HG03354 (cell line): ENCODE measurements at regions not wholly inside any gene's neighbourhood (a gene's known extent, or its start where the extent isn't known, plus 50 kb on each side); places are given as distances from the start of the nearest gene placed in this dataset.

Source experiments
- ATAC-seq: cut with Tn5 transposase; IDR thresholded peaks from one replicate; pipeline ENCODE4 v1.9.1; 2021; ENCODE audit warnings: mild to moderate bottlenecking; ENCODE audit not compliant: unreplicated experiment, poor library complexity, severe bottlenecking

- no peak for ATAC-seq
Measured at GRCh38 chr14:42078345-42078744, 471.7 kb downstream of the LRFN5 start.

GRCh38 chr14:42070031-42070430 is 463.4 kb downstream of the LRFN5 start:
- no peak for ATAC-seq

GRCh38 chr14:42057111-42057510 is 450.4 kb downstream of the LRFN5 start:
- ATAC-seq = no peak

GRCh38 chr14:42047421-42048055 is 440.9 kb downstream of the LRFN5 start:
- no peak for ATAC-seq

GRCh38 chr14:42045383-42045782 is 438.7 kb downstream of the LRFN5 start:
- ATAC-seq = no peak

- no peak for ATAC-seq
Measured at GRCh38 chr14:42028607-42029006, 421.9 kb downstream of the LRFN5 start.

- ATAC-seq = no peak
Measured at GRCh38 chr14:42027271-42027670, 420.6 kb downstream of the LRFN5 start.

- ATAC-seq = no peak
Measured at GRCh38 chr14:42023452-42023851, 416.8 kb downstream of the LRFN5 start.

- no peak for ATAC-seq
Measured at GRCh38 chr14:42014301-42014700, 407.6 kb downstream of the LRFN5 start.

- no peak for ATAC-seq
Measured at GRCh38 chr14:42013559-42013958, 406.9 kb downstream of the LRFN5 start.

- no peak for ATAC-seq
Measured at GRCh38 chr14:42013153-42013552, 406.5 kb downstream of the LRFN5 start.

GRCh38 chr14:42011221-42011620 is 404.5 kb downstream of the LRFN5 start:
- no peak for ATAC-seq

GRCh38 chr14:42004321-42004720 is 397.6 kb downstream of the LRFN5 start:
- no peak for ATAC-seq

GRCh38 chr14:42002141-42002540 is 395.5 kb downstream of the LRFN5 start:
- no peak for ATAC-seq

- ATAC-seq = no peak
Measured at GRCh38 chr14:42001431-42001830, 394.8 kb downstream of the LRFN5 start.

- no peak for ATAC-seq
Measured at GRCh38 chr14:42000450-42000849, 393.8 kb downstream of the LRFN5 start.

GRCh38 chr14:41993687-41994086 is 387.0 kb downstream of the LRFN5 start:
- ATAC-seq = no peak

GRCh38 chr14:41986700-41987099 is 380.0 kb downstream of the LRFN5 start:
- ATAC-seq = no peak

GRCh38 chr14:41986083-41986645 is 379.5 kb downstream of the LRFN5 start:
- no peak for ATAC-seq

GRCh38 chr14:41973178-41973577 is 366.5 kb downstream of the LRFN5 start:
- no peak for ATAC-seq

GRCh38 chr14:41972531-41972930 is 365.9 kb downstream of the LRFN5 start:
- no peak for ATAC-seq

GRCh38 chr14:41960281-41960680 is 353.6 kb downstream of the LRFN5 start:
- no peak for ATAC-seq
